ENCODE measurements at regions not wholly inside any gene's neighbourhood (a gene's known extent, or its start where the extent isn't known, plus 50 kb on each side); places are given as distances from the start of the nearest gene placed in this dataset.

DNA sequence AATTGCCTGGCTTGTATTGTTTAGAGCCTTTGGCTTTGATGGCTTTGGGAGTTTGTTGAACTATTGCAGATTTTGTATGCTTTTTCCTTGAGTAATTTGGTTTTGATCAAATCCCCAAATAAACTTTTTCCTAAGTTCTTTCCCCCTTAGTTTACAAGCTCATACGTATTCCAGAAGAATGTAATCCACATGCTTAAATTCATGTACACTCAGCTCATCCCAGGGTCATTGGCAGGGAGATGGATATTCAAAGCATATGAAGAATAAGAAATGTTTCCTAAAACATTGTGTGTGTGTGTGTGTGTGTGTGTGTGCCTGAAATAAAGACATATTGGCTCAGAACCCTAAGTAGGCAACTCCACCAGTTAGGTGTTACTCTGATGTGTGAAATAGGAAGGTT lies 89.4 kb downstream of the TMEM30B start:
- DNase-seq (ENCODE audit: low spot score) = no peak

DNA sequence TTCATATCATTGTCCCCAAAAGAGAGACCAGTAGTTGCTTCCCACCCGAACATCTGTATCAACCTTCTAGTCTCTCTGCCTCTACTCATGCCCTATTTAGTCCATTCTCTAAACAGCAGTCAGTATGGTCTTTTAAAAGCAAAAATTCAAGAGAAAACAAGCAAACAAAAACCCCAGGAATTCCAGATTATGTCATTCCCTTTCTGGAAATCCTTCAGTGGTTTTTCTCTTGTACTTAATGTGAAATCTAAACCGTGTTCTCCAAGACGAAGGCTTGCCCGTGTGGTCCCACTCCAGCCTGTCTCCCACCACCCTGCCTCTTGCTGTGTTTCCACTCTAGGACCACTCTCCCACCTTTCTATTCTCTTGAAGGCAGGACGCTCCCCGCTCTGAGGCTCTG lies 90.8 kb downstream of the TMEM30B start:
- DNase-seq (ENCODE audit: low spot score) = no peak

DNA sequence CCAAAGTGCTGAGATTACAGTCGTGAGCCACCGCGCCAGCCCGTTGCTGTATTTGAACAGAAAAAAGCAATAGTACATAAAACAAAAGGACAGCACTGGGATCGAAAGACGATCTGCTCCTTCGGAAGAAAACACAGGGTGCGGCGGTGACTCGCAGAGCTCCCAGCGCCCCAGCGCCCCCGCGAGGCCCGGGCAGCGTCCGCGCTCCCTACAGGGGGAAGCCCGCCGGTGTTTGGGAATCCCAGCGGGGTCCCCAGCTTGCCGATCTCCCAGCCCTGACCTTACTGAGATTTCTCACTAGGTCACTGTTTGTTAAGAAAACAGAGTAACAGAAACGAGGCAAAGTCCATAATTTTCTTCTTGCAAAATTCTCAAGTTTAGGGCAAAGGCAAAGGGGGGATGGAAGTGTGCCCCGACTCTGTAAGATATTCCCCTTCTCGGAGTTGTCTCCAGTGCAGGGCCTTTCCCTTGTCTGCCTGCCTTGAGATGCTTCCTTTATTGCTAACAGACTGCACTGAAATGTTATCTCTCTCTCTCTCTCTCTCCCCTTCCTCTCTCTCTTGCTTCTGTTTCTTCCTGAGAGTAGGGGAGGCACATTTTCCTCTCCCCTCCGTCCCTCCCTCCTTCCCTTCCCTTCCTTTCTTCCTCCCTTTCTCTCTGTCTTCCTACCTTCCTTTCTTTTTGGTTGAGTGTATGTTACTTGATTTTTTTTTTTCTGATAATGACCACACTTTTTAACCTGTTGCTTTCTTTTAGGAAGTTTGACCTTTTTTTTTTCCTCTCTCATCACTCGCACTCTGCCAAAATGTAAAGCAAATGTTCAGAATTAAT lies 91.9 kb downstream of the TMEM30B start:
- DNase-seq (ENCODE audit: low spot score) = peak; percentile 82

DNA sequence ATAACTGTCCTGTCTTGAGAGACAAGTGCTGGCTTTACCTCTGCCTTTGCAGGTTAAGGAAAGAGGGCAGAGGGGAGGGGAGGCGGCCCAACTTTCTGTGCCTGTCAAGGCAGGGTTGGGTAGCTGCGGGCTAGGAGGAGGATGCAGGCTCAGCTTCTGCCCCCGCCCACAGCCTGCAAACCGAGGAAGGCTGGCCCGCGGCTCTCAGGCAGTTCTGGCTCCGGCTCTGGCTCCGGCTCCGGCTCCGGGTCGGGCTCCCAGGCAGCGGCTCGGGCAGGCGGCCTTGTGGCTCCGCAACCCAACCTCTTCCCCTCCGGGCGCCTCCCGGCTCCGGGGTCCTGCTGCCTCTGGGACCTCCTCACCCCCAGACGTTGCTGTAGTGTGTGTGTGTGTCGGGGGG lies 92.9 kb downstream of the TMEM30B start:
- DNase-seq (ENCODE audit: low spot score) = no peak

DNA sequence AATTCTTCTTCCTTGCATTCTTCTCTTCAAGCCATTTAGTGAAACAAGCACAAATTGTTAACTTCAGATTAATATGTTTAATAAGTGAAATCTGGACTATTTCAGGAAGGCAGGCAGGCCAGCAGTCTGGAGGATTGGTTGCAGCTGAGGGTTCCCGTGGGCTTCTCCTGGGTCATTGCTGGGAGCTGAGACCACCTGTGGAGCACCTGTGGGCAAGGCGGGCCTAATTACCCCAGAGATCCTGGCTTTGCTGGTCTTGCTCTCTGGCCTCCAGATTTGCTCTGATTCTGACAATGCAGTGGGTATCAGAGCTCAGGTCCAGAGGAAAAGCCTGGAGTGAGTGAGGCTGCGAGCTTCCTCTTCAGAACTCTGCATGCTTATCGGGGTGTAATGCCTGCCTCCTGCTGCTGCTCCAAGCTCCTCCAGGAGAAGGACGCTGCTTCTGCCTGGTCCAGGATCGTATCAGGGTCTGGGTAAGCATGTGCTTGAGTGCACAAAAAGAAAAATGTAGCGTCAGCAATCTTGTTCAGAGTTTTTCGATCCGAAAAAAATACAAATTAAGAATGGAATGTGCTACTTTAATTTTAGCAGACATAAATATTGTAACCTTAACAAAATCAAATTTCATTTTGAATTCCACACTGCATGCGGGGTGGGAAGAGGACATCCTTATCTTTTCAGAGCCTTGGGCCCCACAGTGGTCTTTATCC lies 93.8 kb downstream of the TMEM30B start:
- DNase-seq (ENCODE audit: low spot score) = no peak

DNA sequence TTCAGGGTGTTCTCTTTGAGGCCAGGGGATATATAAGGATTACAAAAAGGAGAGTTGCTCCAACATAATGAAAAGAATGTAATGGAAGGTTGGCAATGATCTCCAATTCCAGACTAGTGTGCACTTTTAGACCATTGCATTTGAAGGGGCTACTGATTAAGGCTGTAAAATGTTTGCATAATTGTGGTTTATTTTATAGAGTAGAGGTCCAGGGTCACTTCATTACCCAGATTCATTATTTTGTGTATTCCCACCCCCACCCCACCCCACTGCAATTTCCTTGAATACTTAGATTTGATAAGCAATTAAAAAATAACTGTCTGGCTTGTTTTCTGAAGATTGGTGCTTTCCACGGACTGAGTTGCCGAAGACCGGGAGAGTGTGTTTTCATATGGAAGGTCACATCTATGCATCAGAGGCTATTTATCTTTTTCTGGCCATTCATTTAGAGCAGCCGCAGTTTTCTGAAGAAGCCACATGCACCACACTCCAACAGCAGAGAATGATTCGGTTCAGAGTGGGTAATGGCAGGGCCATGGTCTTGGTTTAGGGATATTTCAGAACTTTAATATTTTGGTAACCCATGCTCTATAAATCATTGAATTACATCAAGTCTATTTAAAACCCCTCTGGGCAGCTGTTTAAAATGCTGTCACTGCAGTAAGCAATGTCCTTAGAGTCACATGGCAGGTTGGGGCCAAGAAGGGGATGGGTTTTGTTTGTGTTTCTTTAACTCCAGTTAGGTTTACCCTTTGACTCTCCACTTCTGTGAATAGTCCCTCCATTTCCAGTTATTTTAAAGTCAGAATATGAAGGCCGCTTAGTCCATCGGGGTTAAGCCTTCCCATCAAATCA lies 94.6 kb downstream of the TMEM30B start:
- no peak for DNase-seq (ENCODE audit: low spot score)

DNA sequence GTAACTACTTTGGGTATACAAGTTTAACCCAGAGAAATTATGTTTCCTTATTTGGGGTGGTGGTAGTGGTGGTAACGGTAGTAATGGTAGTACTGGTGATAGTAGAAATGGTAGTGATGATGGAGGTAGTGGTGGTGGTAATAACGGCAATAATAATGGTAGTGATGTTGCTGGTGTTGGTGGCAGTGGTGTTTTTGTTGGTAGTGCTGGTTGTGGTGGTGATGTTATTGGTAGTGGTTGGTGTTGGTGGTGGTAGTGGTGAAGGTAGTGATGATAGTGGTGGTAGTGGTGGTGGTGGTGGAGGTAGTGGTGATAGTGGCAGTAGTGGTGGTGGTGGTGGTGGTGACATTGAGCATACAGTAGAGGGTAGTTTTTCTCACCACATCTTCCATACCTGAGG lies 95.6 kb downstream of the TMEM30B start:
- no peak for DNase-seq (ENCODE audit: low spot score)

DNA sequence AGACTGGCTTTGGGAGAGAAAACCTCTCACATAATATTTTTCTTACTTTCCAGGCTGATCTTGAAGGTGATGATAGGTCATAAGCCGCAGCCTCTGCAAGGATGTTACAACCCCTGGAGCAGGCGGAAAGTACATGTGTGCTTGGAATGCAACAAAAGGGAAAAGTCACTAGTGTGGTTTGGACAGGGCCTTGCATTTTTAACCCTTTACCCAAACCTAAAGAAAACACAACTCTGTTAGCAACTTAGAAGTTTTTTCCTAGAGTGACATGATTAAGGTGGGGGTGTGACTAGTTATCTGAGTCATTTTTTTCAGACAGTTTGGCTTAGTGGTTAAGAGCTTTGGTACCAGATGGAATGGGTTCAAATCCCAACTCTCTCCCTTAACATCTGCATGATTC lies 97.0 kb downstream of the TMEM30B start:
- no peak for DNase-seq (ENCODE audit: low spot score)

DNA sequence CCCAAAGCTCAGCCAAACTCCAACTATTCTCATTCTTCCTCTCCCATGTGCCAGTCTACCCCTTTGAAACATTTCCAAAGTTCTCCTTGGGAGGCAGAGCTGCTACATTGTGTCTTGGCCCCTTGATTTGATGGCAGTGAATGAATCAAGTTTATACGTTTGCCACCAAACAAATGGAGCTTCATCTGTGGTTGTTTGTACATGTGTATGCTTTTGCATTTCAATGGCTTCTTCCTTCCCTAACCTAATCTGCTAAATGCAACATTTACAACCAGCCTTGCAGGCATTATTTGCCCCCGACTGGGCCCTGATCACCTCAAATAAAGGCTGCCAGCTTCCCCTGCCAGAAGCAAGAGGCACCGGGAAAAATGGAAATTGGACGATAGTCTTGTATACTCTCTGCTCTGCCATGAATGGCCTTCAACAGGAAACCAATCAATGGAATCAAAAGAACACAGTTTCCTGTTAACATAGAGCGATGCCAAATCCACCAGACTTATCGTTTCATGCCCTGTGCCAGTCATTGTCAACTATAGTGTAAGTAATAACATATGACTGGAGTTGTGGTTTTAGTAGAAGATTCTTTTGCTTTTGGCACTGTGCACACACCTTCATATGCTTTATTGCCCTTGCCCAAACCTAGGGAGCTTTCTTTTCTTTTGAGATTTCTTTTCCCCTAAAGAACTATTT lies 97.8 kb downstream of the TMEM30B start:
- no peak for DNase-seq (ENCODE audit: low spot score)

DNA sequence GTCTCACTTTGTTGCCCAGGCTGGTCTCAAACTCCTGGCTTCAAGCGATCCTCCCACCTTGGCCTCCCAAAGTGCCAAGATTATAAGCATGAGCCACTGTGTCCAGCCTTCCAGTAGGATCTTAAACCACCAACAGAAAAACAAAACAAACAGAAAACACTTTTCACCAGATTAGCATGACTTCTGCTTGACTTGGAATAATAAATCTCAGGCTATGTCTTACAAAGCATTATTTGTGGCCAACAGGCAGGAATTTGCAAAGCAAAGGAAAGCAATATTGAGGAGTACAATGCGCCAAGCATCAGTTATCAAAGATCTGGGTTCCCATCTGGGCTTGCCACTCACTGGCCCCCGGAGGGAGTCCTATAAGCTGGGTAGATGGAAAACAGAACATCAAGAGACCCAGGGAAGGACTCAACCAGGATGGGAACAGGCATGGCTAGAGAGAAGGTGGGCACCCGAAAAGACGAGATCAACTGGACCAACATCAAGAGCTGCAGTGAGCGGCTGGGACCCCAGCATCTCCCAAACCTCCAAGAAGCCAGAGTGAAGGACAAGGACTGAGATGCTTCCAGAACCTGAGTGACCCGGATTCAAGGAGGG lies 101.2 kb downstream of the TMEM30B start:
- DNase-seq (ENCODE audit: low spot score) = no peak

DNA sequence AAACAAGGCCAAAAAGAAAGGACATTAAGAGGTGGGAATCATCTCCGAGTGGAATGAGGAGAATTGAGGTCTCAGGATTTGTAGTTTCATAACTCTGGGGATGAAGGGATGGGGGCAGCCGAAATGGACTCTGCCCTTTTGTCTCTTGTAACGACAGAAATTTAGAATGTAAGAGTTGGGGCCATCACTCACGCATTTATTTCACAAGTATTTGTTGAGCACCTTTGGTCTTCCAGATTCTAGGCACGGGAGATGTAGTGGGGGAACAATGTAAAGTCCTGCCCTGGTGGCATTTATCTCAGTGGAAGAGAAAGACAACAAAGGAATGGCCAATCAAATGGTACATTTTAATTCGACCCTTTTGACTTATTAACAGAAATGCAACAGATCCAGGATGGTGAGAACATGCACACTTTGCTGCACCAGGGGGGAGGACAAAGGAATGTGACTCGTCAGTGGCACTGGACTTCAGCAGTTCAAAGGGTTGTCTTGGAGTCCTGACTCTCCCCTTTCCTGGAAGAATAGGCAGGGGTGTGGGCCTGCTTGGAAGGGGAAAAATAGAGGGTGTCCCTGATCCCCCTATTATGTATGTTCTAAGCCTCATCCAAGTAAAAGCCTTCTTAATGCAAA lies 102.0 kb downstream of the TMEM30B start:
- DNase-seq (ENCODE audit: low spot score) = no peak

DNA sequence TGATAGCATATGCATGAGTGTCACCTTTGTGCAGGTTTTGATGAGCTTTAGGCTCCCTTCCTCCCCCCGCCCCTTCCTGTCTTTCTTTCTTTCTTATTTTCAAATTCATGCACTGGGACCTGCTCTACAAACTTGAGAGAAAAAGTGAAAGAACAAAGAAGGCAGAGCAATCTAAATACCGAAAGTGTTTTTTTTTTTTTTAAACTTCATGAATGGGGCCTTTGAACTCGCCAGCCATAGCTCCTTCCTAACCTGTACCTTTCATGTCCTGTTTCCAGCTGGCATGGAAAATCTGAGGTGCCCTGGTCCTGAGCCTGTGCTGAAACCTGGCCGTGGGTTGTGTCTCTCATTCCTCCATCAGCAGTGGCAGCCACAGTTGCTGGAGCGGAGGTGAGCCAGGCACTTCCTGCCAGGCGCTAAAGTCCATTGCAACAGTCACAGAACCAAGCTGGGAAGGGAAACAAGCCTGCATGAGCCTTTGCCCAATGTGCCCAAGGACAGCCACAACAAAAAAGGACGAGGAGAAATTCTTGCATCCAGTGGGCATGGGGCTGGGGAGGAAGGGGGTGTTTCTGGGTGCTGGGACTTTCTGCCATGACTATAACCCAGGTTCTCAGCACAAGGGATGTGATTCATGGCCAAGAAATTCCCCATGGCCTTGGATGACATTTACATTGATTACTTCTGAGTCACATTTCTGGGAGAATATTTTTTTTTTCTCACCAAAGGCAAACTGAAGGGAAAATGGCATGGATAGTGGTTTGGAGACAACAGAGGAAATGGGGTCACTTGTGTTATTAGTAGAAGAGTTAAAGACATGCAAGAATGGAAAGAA lies 102.7 kb downstream of the TMEM30B start:
- no peak for DNase-seq (ENCODE audit: low spot score)

DNA sequence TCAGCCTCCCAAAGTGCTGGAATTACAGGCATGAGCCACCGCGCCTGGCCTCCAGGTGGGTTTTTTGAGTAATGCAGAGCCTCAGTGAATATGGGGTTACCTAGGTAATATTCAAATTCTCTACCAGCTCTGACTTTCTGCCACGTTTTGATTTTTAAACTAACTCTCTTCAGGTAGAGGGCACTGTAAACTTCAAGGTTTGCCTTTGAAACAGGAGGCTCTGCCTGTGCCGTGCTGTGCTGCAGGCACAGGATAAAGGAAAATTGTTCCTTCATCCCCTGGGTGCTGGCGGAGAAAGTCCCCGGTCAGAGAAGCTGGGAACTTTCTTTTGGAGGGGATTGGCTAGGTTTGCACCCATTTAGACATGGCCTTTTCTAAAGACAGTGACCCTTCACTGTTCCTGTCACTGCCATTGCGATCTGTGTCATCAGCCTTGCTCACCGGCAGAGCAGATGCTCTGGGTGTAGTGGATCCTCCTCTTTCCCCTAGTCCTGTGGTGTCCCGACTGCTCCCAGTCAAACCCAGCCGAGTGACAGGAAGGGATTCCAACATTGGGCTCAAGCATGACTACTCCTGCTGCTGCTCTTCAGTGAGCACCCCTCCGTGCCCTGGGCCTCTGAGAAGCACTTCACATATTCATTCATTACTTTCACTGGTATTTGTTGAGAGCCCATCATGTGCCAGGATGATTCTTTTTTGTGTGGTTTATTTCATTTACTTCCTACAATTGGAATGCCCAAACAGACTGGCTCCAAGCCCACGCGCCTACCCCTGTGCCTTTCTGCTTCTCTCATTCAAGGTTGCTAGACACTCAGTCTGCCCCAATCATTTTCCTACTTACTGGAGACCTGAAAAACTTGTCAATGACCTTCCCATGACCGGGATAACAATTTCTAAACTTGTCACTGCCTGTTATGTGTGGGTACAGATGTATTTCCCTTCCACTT lies 103.6 kb downstream of the TMEM30B start:
- DNase-seq (ENCODE audit: low spot score) = no peak

DNA sequence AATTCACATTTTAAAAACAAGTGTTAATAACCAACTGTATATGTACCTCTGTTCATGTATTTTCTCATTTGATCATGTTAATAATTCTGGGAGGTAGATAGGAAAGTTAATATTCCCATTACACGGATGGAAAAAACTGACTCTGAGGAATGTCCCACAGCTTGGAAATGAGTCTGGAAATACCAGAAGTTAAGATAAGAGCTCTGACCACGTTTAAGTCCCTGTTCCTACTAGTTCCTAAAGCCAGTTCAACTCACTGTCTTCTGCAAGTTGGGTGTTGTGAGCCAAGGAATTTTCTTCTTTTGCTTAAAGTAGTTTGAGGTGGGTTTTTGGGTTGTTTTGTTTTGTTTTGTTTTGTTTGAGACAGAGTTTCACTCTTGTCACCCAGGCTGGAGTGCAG lies 104.5 kb downstream of the TMEM30B start:
- no peak for DNase-seq (ENCODE audit: low spot score)

DNA sequence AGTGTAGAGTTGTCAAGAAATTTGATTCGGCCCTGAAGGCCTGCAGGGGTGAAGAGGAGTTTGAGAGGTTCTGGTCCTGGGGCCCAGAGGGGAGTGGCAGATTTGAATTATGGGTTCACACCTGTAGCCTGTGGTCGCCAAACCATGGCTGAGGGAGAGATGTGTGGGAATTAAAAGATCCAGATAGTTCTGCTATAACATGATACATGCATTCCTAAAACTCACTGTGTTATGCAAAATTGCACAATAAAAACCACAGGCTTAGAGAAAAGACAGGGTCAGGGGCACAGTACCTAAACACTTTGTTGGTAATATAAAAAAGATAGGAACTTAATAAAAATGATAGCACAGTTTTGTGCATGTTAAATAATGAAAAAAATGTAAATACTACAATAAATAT lies 106.2 kb downstream of the TMEM30B start:
- no peak for DNase-seq (ENCODE audit: low spot score)

DNA sequence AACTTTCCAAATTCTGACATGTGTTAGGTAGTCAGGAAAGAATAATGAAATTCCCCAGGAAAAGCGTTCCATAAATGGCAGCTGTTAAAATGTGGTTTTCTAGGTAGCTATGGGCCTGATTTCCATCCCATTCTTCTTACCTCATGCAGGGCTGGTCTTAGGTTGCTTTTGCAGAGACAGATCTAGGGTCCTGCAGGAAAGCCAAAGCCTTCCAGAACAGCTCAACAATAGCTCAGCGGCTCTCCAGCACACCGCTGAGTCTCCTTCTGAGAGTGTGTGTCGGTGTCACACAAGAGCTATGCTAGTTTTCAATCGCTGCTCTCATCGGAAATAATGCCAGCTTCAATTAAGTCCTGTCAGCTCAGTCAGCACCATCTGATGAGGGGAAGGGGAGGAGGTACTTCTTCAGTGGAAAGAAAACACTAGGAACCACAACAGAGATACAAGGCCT lies 106.7 kb downstream of the TMEM30B start:
- DNase-seq (ENCODE audit: low spot score) = no peak

DNA sequence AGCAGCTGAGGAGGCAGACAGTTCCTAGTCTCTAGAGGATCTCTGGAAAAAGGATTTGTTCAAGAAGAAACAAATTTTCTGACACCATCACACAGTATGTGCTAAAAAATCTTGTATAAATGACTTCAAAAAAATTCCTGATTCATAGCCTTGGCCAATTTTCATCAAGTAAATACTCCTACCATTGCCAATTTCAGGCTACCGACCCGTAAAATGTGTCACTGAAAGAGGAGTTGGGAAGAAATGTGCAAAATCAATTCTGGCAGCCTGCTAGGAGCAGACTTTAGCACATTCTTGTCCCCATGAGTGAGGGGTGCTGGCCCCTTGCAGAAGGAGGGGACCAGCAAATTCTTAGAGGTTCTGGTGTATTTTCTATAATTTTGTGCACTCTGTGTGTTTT lies 109.4 kb downstream of the TMEM30B start:
- no peak for DNase-seq (ENCODE audit: low spot score)

DNA sequence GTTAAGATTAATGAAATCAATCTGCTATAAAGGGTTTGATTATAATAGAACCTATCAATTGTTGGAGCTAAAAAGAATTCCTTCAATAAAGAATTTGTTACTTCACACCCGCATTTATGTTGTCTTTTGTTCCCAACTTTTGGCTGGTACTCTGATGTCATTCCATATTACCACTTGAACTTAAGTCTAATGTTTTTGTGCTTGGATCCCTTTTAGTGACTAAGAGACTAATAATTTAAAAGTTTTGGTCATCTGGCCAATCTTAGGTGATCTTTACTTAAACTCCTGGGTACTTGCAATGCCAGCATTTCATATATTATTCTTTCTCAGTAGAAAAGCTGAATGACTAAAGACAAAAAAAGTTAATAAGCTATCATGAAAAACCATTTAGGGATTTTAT lies 113.0 kb downstream of the TMEM30B start:
- DNase-seq (ENCODE audit: low spot score) = no peak

DNA sequence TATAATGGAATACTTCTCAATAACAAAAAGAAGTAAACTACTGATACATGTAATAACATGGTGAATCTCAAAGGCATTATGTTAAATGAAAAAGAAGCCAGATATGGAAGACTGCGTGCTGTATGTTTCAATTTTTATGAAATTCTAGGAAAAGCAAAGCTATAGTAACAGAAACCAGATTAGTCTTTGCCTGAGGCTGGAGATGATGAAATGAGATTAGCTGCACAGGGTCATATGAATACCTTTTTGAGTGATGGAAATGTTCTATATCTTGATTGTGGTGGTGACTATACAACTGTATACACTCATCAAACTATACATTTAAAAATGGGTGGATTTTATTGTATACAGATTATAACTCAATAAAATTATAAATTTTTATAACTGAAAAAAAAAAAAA lies 113.5 kb downstream of the TMEM30B start:
- DNase-seq (ENCODE audit: low spot score) = no peak

Measured in D341Med (cell line).